IMR-90 (cell line): ENCODE measurements at regions not wholly inside any gene's neighbourhood (a gene's known extent, or its start where the extent isn't known, plus 50 kb on each side); places are given as distances from the start of the nearest gene placed in this dataset.

ENCODE experiments used
- ATAC-seq: fragments of 200-7000 bp; cut with Tn5 transposase; 2 replicates; pipeline ENCODE4 v1.9.1; 2020; ENCODE audit warnings: low read depth, mild to moderate bottlenecking, moderate library complexity
- BruUV-seq: library from RNA; stranded (reverse); fragments of 400-500 nt; replicated peaks from 2 replicates; lab custom pipeline; 2021; lab: Mats Ljungman, UMichigan
- CTCF ChIA-PET: fragments of 300-600 bp; formaldehyde crosslinking; extraction: SDS; loops from one replicate; lab custom pipeline; 2021; ENCODE audit warnings: antibody characterized with exemption; lab: Yijun Ruan, JAX
- POLR2A ChIA-PET: fragments of 300-600 bp; sonication (Branson Sonifier 250); formaldehyde crosslinking; loops from one replicate; lab custom pipeline; 2022; ENCODE audit warnings: antibody characterized with exemption; ENCODE audit not compliant: unreplicated experiment; lab: Charles Lee
- DNase-seq: peaks from one replicate; pipeline ENCODE4 v3.0.0; 2013
- H2AFZ ChIP-seq: replicated peaks from 2 replicates; pipeline ENCODE3; 2013; ENCODE audit warnings: low read length, mild to moderate bottlenecking; ENCODE audit not compliant: poor library complexity
- H2AK5ac ChIP-seq: 2 replicates; pipeline ENCODE4 v1.6.1; 2013; ENCODE audit warnings: low read depth, low read length, inconsistent platforms
- H2AK9ac ChIP-seq: replicated peaks from 2 replicates; pipeline ENCODE3; 2013; ENCODE audit warnings: mild to moderate bottlenecking, low read depth, low read length, moderate library complexity; ENCODE audit not compliant: poor library complexity
- H2BK120ac ChIP-seq: 2 replicates; pipeline ENCODE4 v1.6.1; 2013; ENCODE audit warnings: low read depth, low read length, inconsistent platforms
- H2BK15ac ChIP-seq: 3 replicates; pipeline ENCODE4 v1.6.1; 2013; ENCODE audit warnings: low read depth, low read length, inconsistent platforms
- H2BK20ac ChIP-seq: 2 replicates; pipeline ENCODE4 v1.6.1; 2013; ENCODE audit warnings: low read depth, mild to moderate bottlenecking, inconsistent platforms, low read length, moderate library complexity
- H2BK5ac ChIP-seq: 2 replicates; pipeline ENCODE4 v1.6.1; 2013; ENCODE audit warnings: mild to moderate bottlenecking, low read depth, low read length, inconsistent platforms; ENCODE audit not compliant: poor library complexity, severe bottlenecking
- H3K14ac ChIP-seq: replicated peaks from 2 replicates; pipeline ENCODE4 v1.6.1; 2013; ENCODE audit warnings: low read depth, low read length, inconsistent platforms
- H3K18ac ChIP-seq: 2 replicates; pipeline ENCODE4 v1.6.1; 2013; ENCODE audit warnings: low read depth, low read length, control low read depth
- H3K23ac ChIP-seq: 2 replicates; pipeline ENCODE4 v1.6.1; 2013; ENCODE audit warnings: low read depth, low read length, inconsistent platforms
- H3K27ac ChIP-seq: 2 replicates; pipeline ENCODE4 v1.5.1; 2013; ENCODE audit warnings: mild to moderate bottlenecking, control low read depth, low read length; ENCODE audit not compliant: insufficient read depth
- H3K27me3 ChIP-seq: 2 replicates; pipeline ENCODE4 v1.6.1; 2013; ENCODE audit warnings: low read length; ENCODE audit not compliant: control insufficient read depth, insufficient read depth
- H3K36me3 ChIP-seq: 2 replicates; pipeline ENCODE4 v1.6.1; 2013; ENCODE audit warnings: low read length, mixed read lengths; ENCODE audit not compliant: control insufficient read depth, insufficient read depth
- H3K4ac ChIP-seq: 2 replicates; pipeline ENCODE4 v1.6.1; 2013; ENCODE audit warnings: low read depth, low read length, inconsistent platforms
- H3K4me1 ChIP-seq: 2 replicates; pipeline ENCODE4 v1.6.1; 2013; ENCODE audit warnings: low read length, mixed read lengths; ENCODE audit not compliant: control insufficient read depth, insufficient read depth
- H3K4me2 ChIP-seq: 2 replicates; pipeline ENCODE4 v1.6.1; 2013; ENCODE audit warnings: low read depth, mild to moderate bottlenecking, control low read depth, low read length, moderate library complexity
- H3K4me3 ChIP-seq: 2 replicates; pipeline ENCODE4 v1.5.1; 2013; ENCODE audit warnings: low read depth, mild to moderate bottlenecking, control low read depth, low read length, moderate library complexity; ENCODE audit not compliant: insufficient read depth
- H3K56ac ChIP-seq: 2 replicates; pipeline ENCODE4 v1.6.1; 2013; ENCODE audit warnings: low read length, inconsistent platforms; ENCODE audit not compliant: insufficient read depth; ENCODE audit errors: extremely low read depth
- H3K79me1 ChIP-seq, 2 experiments: 2 replicates each; pipeline ENCODE4 v1.6.1; 2013; ENCODE audit warnings: low read length in 2 of 2, inconsistent platforms in 1 of 2, low read depth in 1 of 2
- H3K9ac ChIP-seq: 2 replicates; pipeline ENCODE4 v1.6.1; 2013; ENCODE audit warnings: low read depth, low read length, control low read depth
- H3K9me1 ChIP-seq: 2 replicates; pipeline ENCODE4 v1.6.1; 2013; ENCODE audit warnings: low read length, inconsistent platforms; ENCODE audit not compliant: insufficient read depth
- H3K9me3 ChIP-seq: 2 replicates; pipeline ENCODE4 v1.6.1; 2013; ENCODE audit warnings: low read length; ENCODE audit not compliant: control insufficient read depth, insufficient read depth
- H4K20me1 ChIP-seq: 2 replicates; pipeline ENCODE4 v1.6.1; 2013; ENCODE audit warnings: low read length, inconsistent platforms; ENCODE audit not compliant: insufficient read depth
- H4K5ac ChIP-seq: 2 replicates; pipeline ENCODE4 v1.6.1; 2013; ENCODE audit warnings: mild to moderate bottlenecking, low read depth, low read length, control low read depth
- H4K8ac ChIP-seq, 2 experiments: 2 replicates each; pipeline ENCODE4 v1.6.1; 2013; ENCODE audit warnings: low read depth in 2 of 2, low read length in 2 of 2, control low read depth in 1 of 2, inconsistent platforms in 1 of 2
- H4K91ac ChIP-seq: 2 replicates; pipeline ENCODE4 v1.6.1; 2013; ENCODE audit warnings: low read depth, low read length, inconsistent platforms; ENCODE audit not compliant: insufficient read depth
- BHLHE40 ChIP-seq: fragments of 150-350 bp; IDR thresholded peaks from 2 replicates; pipeline ENCODE4 v1.6.1; 2016; ENCODE audit warnings: mild to moderate bottlenecking, low read depth, low read length
- CHD1 ChIP-seq: IDR thresholded peaks from 2 replicates; pipeline ENCODE4 v1.6.1; 2012; ENCODE audit warnings: low read depth, low read length, improper control_type of control experiment
- ELK1 ChIP-seq: fragments of 150-350 bp; IDR thresholded peaks from 2 replicates; pipeline ENCODE4 v1.6.1; 2016; ENCODE audit warnings: low read depth, mild to moderate bottlenecking, low read length, moderate library complexity, borderline replicate concordance
- MAFK ChIP-seq: IDR thresholded peaks from 2 replicates; pipeline ENCODE4 v1.6.1; 2012; ENCODE audit warnings: low read depth, low read length, improper control_type of control experiment
- MXI1 ChIP-seq: IDR thresholded peaks from 2 replicates; pipeline ENCODE4 v1.6.1; 2012; ENCODE audit warnings: low read depth, mild to moderate bottlenecking, low read length, moderate library complexity, borderline replicate concordance
- NFE2L2 ChIP-seq: fragments of 150-350 bp; IDR thresholded peaks from 2 replicates; pipeline ENCODE4 v1.6.1; 2016; ENCODE audit warnings: low read depth, mild to moderate bottlenecking, low read length
- POLR2A ChIP-seq: IDR thresholded peaks from 2 replicates; pipeline ENCODE4 v1.6.1; 2012; ENCODE audit warnings: mild to moderate bottlenecking, low read depth, low read length
- RFX5 ChIP-seq: IDR thresholded peaks from 2 replicates; pipeline ENCODE4 v1.8.0; 2012; ENCODE audit warnings: low read depth, mild to moderate bottlenecking, low read length, moderate library complexity
- SMC3 ChIP-seq: fragments of 150-350 bp; IDR thresholded peaks from 2 replicates; pipeline ENCODE4 v1.6.1; 2016; ENCODE audit warnings: low read depth, mild to moderate bottlenecking, antibody characterized with exemption, low read length, moderate library complexity
- USF2 ChIP-seq: fragments of 150-350 bp; IDR thresholded peaks from 2 replicates; pipeline ENCODE4 v1.6.1; 2017; ENCODE audit warnings: mild to moderate bottlenecking, antibody characterized with exemption, low read length, low read depth
- WGBS, 2 experiments: methylation state at CpG; one replicate each; pipeline versions ENCODE4 v1.1.5 to v1.1.7; 2013; ENCODE audit warnings: missing lambda C conversion rate in 2 of 2; ENCODE audit not compliant: insufficient read length in 1 of 2; ENCODE audit errors: extremely low coverage in 2 of 2; 5-methylcytosine and 5-hydroxymethylcytosine counted together
- dilution Hi-C: fragments of 300-500 bp; cut with HindIII; formaldehyde crosslinking; loops from one replicate; pipeline ENCODE4 v1.14.3; 2018; ENCODE audit warnings: low sequenced_read_pairs; ENCODE audit not compliant: unreplicated experiment
- in situ Hi-C: fragments of 300-500 bp; cut with MboI; formaldehyde crosslinking; loops from 3 replicates; pipeline ENCODE4 v1.14.3; 2019; ENCODE audit warnings: low sequenced_read_pairs, inconsistent platforms, mixed read lengths
- intact Hi-C: fragments of 100-400 bp; cut with micrococcal nuclease; formaldehyde crosslinking; loops from 2 replicates; pipeline ENCODE4 v1.10.0; 2022
- TF ChIP-seq, protein P1 (sequence below): conservative IDR thresholded peaks from 2 replicates; pipeline ENCODE4 v1.5.1; 2012; ENCODE audit warnings: mild to moderate bottlenecking, low read depth, low read length, improper control_type of control experiment

GRCh38 chr14:39731912-39732311 lies 299.7 kb upstream of the FBXO33 start:
- DNase-seq (no peak), ATAC-seq (no peak)
- TF ChIP-seq SMC3, result no peak
- TF ChIP-seq POLR2A, result no peak
- no peak for TF ChIP-seq MXI1
- TF ChIP-seq USF2, result no peak
- TF ChIP-seq, protein P1, sequence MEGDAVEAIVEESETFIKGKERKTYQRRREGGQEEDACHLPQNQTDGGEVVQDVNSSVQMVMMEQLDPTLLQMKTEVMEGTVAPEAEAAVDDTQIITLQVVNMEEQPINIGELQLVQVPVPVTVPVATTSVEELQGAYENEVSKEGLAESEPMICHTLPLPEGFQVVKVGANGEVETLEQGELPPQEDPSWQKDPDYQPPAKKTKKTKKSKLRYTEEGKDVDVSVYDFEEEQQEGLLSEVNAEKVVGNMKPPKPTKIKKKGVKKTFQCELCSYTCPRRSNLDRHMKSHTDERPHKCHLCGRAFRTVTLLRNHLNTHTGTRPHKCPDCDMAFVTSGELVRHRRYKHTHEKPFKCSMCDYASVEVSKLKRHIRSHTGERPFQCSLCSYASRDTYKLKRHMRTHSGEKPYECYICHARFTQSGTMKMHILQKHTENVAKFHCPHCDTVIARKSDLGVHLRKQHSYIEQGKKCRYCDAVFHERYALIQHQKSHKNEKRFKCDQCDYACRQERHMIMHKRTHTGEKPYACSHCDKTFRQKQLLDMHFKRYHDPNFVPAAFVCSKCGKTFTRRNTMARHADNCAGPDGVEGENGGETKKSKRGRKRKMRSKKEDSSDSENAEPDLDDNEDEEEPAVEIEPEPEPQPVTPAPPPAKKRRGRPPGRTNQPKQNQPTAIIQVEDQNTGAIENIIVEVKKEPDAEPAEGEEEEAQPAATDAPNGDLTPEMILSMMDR, result no peak
- no peak for TF ChIP-seq ELK1
- no peak for TF ChIP-seq CHD1
- TF ChIP-seq RFX5, result no peak
- no peak for TF ChIP-seq MAFK
- TF ChIP-seq NFE2L2, result no peak
- no peak for TF ChIP-seq BHLHE40
- H3K23ac ChIP-seq, result no peak overlapping the region
- no peaks in the 10 kb centered on the region for H3K4me1 ChIP-seq
- no CpG with 5 or more reads among the region's 2 CpGs for WGBS, 2 experiments
- H2AFZ ChIP-seq, result no peak overlapping the region
- H3K27me3 ChIP-seq, result no peaks in the 10 kb centered on the region
- ChIA-PET POLR2A (no interaction called here), CTCF (no interaction called here)
- H3K9ac ChIP-seq, result no peak overlapping the region
- H4K5ac ChIP-seq, result no peak overlapping the region
- peaks cover 21% of the 10 kb centered on the region for H3K9me3 ChIP-seq
- no peak overlapping the region for H2BK5ac ChIP-seq
- no peaks in the 10 kb centered on the region for H4K20me1 ChIP-seq
- no peak overlapping the region for H4K8ac ChIP-seq
- H3K56ac ChIP-seq, result no peak overlapping the region
- in situ Hi-C loops, result no loop called here
- no peak overlapping the region for H3K18ac ChIP-seq
- no peak overlapping the region for H3K4me2 ChIP-seq
- H3K4ac ChIP-seq, result no peak overlapping the region
- intact Hi-C loops, result no loop called here
- no peak overlapping the region for H2BK15ac ChIP-seq
- no peak overlapping the region for H2AK9ac ChIP-seq
- no peak overlapping the region for H3K14ac ChIP-seq
- H3K79me1 ChIP-seq, result no peaks in the 10 kb centered on the region
- no peaks in the 10 kb centered on the region for H3K9me1 ChIP-seq
- H3K4me3 ChIP-seq, result no peak overlapping the region
- no peak overlapping the region for H2BK20ac ChIP-seq
- dilution Hi-C loops, result no loop called here
- BruUV-seq, result no TSS peak
- H3K27ac ChIP-seq, result no peak overlapping the region
- no peak overlapping the region for H2BK120ac ChIP-seq
- H4K91ac ChIP-seq, result no peak overlapping the region
- no peak overlapping the region for H2AK5ac ChIP-seq
- H3K36me3 ChIP-seq, result no peaks in the 10 kb centered on the region
